NT2/D1 (cell line): ENCODE measurements at regions not wholly inside any gene's neighbourhood (a gene's known extent, or its start where the extent isn't known, plus 50 kb on each side); places are given as distances from the start of the nearest gene placed in this dataset.

Experiments used
- DNase-seq: peaks from one replicate; pipeline ENCODE4 v3.0.0-alpha.2; 2011; ENCODE audit warnings: low read depth, low spot score
- H3K27me3 ChIP-seq: 2 replicates; pipeline ENCODE4 v1.6.0; 2011; ENCODE audit warnings: mild to moderate bottlenecking; ENCODE audit not compliant: insufficient read length, insufficient read depth
- H3K36me3 ChIP-seq: 2 replicates; pipeline ENCODE4 v1.6.1; 2011; ENCODE audit warnings: mild to moderate bottlenecking, low read length, mixed read lengths; ENCODE audit not compliant: insufficient read depth, insufficient read length
- H3K4me1 ChIP-seq: 2 replicates; pipeline ENCODE4 v1.5.1; 2011; ENCODE audit not compliant: insufficient read depth, insufficient read length
- H3K4me3 ChIP-seq: 2 replicates; pipeline ENCODE4 v1.5.1; 2011; ENCODE audit warnings: low read depth; ENCODE audit not compliant: insufficient read length
- H3K9ac ChIP-seq: 2 replicates; pipeline ENCODE4 v1.6.0; 2011; ENCODE audit warnings: low read depth; ENCODE audit not compliant: insufficient read length
- H3K9me3 ChIP-seq: 2 replicates; pipeline ENCODE4 v1.5.1; 2011; ENCODE audit warnings: mild to moderate bottlenecking, low read length; ENCODE audit not compliant: insufficient read depth
- SUZ12 ChIP-seq: IDR thresholded peaks from 2 replicates; pipeline ENCODE4 v1.6.1; 2011; ENCODE audit not compliant: insufficient read length, insufficient read depth; ENCODE audit errors: extremely low read depth
- YY1 ChIP-seq: IDR thresholded peaks from 2 replicates; pipeline ENCODE4 v1.6.1; 2011; ENCODE audit not compliant: insufficient read length, insufficient read depth
- ZNF274 ChIP-seq: IDR thresholded peaks from 2 replicates; pipeline ENCODE4 v1.6.1; 2011; ENCODE audit warnings: mild to moderate bottlenecking, low read depth, low read length

- no peaks in the 10 kb centered on the region for H3K9me3 ChIP-seq
- no peaks in the 10 kb centered on the region for H3K36me3 ChIP-seq
- H3K4me3 ChIP-seq: no peak overlapping the region
- no peaks in the 10 kb centered on the region for H3K27me3 ChIP-seq
- no peaks in the 10 kb centered on the region for H3K4me1 ChIP-seq
- DNase-seq: no peak
- TF ChIP-seq YY1 (no peak), SUZ12 (no peak), ZNF274 (no peak)
- H3K9ac ChIP-seq: no peak overlapping the region
These were observed 496.0 kb downstream of the CDH8 start for GRCh38 chr16:61540216-61540615.

DNA sequence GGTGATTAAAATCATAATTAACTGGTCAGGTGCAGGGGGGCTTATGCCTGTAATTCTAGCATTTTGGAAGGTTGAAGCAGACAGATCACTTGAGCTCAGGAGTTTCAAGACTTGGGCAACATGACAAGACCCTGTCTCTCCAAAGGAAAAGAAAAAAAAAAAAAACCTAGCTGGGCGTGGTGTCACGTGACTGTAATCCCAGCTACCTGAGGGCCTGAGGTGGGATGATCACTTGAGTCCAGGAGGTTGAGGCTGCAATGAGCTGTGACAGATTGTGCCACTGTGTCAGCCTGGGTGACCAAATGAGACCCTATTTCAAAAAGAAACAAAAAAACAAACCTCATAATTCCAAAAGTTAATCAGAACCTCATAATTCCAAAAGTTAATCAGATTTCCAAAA lies 505.5 kb downstream of the CDH8 start:
- Histone ChIP-seq H3K9ac (no peak overlapping the region), H3K4me1 (no peaks in the 10 kb centered on the region), H3K27me3 (no peaks in the 10 kb centered on the region), H3K4me3 (no peak overlapping the region), H3K9me3 (no peaks in the 10 kb centered on the region), H3K36me3 (no peaks in the 10 kb centered on the region)
- no peak for DNase-seq
- TF ChIP-seq YY1 (no peak), ZNF274 (no peak), SUZ12 (no peak)

DNA sequence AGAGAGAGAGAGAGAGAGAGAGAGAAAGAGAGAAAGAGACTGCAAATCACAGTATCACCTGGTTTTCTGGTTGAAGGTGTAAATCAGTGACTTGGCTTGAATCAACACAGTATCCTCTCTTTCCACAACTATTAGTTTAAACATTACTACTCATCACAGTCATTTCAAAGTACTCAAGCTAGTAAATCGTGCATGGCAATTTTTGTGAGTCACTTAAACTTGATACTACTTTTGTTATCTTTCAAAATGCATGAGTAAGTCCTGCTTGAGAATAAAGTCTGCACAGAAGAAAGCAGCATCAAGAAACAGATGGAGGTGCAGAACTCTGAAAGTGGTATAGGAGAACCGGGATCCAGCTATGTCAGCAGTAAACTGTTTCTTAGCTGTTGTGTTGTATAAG lies 535.4 kb downstream of the CDH8 start:
- no peak overlapping the region for H3K4me3 ChIP-seq
- H3K36me3 ChIP-seq: no peaks in the 10 kb centered on the region
- TF ChIP-seq ZNF274 (no peak), YY1 (no peak), SUZ12 (no peak)
- DNase-seq: no peak
- no peak overlapping the region for H3K9ac ChIP-seq
- H3K27me3 ChIP-seq: no peaks in the 10 kb centered on the region
- H3K9me3 ChIP-seq: no peaks in the 10 kb centered on the region
- no peaks in the 10 kb centered on the region for H3K4me1 ChIP-seq

DNA sequence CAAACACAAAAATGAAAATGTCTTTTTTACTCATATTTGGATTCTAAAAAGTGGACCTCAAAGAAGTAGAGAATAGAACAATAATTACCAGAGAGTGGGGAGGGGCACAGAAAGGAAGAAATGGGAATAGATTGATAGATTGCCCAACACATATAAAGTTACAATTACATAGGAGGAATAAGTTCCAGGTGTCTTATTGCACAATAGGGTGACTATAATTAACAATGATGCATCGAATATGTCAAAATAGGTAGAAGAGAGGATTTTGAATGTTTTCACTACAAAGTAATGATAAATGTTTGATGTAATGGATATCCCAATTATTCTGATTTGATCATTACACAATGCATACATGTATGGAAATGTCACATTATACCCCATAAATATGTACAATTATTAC lies 556.0 kb downstream of the CDH8 start:
- H3K27me3 ChIP-seq: no peaks in the 10 kb centered on the region
- no peaks in the 10 kb centered on the region for H3K9me3 ChIP-seq
- no peak for DNase-seq
- no peaks in the 10 kb centered on the region for H3K4me1 ChIP-seq
- TF ChIP-seq ZNF274: no peak
- no peak for TF ChIP-seq YY1
- no peak for TF ChIP-seq SUZ12
- no peaks in the 10 kb centered on the region for H3K36me3 ChIP-seq
- H3K9ac ChIP-seq: no peak overlapping the region
- no peak overlapping the region for H3K4me3 ChIP-seq

DNA sequence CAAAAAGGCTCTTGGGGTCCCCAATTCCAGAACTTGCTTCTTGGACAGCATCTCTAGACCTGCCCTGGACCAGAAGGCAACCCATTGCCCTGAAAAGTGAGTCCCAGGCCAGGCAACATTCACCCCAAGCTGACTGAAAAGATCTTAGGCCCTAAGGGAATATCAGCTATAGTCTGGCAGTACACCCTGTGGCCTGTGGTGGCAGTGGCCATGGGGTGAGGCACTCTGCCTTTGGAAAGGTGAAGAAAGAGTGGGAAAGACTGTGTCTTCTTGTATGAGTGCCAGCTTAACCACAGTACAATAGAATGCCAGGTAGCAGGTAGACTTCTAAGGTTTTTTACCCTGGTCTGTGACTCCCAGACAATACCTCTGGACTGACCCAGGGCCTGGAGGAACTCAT lies 564.5 kb downstream of the CDH8 start:
- TF ChIP-seq YY1 (no peak), ZNF274 (no peak), SUZ12 (no peak)
- Histone ChIP-seq H3K4me1 (no peaks in the 10 kb centered on the region), H3K36me3 (no peaks in the 10 kb centered on the region), H3K27me3 (no peaks in the 10 kb centered on the region), H3K9ac (no peak overlapping the region), H3K4me3 (no peak overlapping the region), H3K9me3 (no peaks in the 10 kb centered on the region)
- DNase-seq: no peak

GRCh38 chr16:61471023-61471422 lies 565.2 kb downstream of the CDH8 start:
- Histone ChIP-seq H3K4me3 (no peak overlapping the region), H3K9ac (no peak overlapping the region), H3K27me3 (no peaks in the 10 kb centered on the region), H3K4me1 (no peaks in the 10 kb centered on the region), H3K36me3 (no peaks in the 10 kb centered on the region), H3K9me3 (no peaks in the 10 kb centered on the region)
- no peak for TF ChIP-seq SUZ12
- no peak for TF ChIP-seq YY1
- TF ChIP-seq ZNF274: no peak
- DNase-seq: no peak

DNA sequence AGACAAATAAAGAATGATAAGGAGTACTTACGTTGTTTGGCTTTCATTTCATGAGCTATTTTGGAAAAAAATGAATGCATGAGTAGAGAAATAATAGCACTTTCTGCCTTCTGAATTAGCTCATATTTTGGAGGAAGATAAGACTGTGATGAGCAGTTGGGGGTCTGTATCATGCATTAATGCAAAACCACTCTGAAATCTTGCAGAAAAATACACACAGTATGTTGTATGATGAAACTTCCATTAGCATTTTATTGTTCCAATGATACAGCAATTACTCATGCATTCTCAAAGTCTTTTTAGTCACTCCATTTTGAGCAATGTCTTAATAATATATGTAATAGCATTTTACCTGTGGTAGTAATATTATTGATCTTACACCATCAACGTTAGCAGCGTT lies 571.0 kb downstream of the CDH8 start:
- Histone ChIP-seq H3K4me1 (no peaks in the 10 kb centered on the region), H3K9me3 (no peaks in the 10 kb centered on the region), H3K27me3 (no peaks in the 10 kb centered on the region), H3K36me3 (no peaks in the 10 kb centered on the region), H3K9ac (no peak overlapping the region), H3K4me3 (no peak overlapping the region)
- no peak for DNase-seq
- TF ChIP-seq YY1 (no peak), ZNF274 (no peak), SUZ12 (no peak)

DNA sequence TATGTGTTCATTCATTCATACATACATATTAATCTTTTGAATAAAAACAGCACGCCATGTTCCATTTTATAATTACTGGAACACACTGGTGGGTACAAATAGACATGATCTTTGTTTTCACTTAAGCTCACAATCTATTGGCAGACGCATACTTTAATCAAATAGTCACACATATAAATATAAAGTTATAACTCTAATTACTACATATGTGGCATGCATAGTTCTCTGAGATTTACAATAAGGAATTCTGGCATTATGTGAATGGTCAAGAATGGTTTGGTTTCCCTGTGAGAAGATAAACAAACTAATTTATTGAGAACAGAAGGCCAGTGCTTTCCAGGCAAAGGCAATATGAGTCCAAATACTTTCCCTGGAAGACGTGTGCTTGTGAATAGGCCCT lies 576.2 kb downstream of the CDH8 start:
- H3K9ac ChIP-seq: no peak overlapping the region
- TF ChIP-seq SUZ12 (no peak), ZNF274 (no peak), YY1 (no peak)
- H3K4me3 ChIP-seq: no peak overlapping the region
- H3K27me3 ChIP-seq: no peaks in the 10 kb centered on the region
- no peaks in the 10 kb centered on the region for H3K9me3 ChIP-seq
- H3K36me3 ChIP-seq: no peaks in the 10 kb centered on the region
- H3K4me1 ChIP-seq: no peaks in the 10 kb centered on the region
- DNase-seq: no peak
